ENCODE measurements at regions not wholly inside any gene's neighbourhood (a gene's known extent, or its start where the extent isn't known, plus 50 kb on each side); places are given as distances from the start of the nearest gene placed in this dataset.

DNA sequence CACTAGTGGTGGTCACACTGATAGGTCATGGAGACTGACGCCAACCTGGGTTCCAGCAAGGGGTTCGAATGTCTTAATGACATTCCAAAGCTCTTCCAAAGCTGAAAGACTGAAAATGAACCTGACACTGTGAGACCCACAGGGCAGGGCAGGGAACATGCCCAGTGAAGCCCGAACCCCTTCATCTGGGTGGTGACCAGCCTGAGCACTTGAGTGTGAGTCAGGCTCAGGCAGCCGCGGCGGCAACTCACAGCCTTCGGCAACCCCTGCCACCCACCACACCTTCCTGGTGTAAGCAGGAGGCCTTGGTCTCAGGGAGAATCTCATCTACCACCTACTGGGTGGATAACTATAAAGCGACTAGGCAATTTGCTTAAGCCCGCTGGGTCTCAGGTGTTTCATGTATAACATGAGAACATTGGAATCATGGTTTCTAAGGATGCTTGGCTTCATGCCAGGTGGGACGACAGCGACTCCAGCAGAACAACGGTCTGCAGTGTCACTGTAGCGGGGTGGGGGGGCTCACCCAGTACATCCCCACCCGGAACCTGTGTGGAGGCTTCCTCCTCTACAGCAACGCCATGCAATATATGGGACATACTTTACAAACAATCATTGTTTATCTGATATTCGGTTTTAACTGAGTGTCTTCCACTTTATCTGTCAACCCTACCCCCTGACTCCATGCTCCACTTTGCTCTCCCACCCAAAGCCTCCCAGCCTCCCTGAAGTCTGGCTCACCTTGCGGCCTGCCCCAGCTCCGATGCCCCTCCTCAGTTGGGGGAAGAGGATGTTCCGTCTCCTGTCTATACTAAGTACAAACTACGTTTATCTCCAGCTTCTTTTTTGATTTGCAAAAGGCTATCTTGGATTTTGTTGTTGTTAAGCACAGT is 125.0 kb upstream of the MEF2A start:
- in situ Hi-C loops (cut with MboI; ENCODE audit: low sequenced_read_pairs, unreplicated experiment), result no loop called here
- TF ChIP-seq, protein P1, sequence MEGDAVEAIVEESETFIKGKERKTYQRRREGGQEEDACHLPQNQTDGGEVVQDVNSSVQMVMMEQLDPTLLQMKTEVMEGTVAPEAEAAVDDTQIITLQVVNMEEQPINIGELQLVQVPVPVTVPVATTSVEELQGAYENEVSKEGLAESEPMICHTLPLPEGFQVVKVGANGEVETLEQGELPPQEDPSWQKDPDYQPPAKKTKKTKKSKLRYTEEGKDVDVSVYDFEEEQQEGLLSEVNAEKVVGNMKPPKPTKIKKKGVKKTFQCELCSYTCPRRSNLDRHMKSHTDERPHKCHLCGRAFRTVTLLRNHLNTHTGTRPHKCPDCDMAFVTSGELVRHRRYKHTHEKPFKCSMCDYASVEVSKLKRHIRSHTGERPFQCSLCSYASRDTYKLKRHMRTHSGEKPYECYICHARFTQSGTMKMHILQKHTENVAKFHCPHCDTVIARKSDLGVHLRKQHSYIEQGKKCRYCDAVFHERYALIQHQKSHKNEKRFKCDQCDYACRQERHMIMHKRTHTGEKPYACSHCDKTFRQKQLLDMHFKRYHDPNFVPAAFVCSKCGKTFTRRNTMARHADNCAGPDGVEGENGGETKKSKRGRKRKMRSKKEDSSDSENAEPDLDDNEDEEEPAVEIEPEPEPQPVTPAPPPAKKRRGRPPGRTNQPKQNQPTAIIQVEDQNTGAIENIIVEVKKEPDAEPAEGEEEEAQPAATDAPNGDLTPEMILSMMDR (IDR thresholded peaks at IDR 0.05; ENCODE audit: borderline replicate concordance, control extremely low read depth, extremely low read depth, insufficient read depth, missing control alignments), result no peak
- DNase-seq (ENCODE audit: low spot score), result peak; percentile 8

DNA sequence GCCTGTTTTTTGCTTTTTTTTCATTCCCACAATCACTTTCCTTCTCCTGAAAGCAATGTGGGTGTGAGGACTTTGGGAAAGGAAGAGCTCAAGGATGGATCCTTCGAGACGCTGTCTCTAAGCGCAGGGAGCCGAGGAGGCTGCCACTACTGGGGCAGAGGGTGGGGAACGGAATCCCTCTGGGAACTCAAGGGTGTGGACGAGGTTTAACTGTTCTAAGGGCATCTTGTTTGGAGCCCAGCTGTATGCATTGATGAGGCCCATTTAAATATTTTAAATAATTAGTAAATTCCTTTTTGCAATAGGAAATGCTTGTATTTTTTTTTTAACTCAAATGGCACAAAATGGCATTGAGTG is 124.4 kb upstream of the MEF2A start:
- TF ChIP-seq, protein P1 (IDR thresholded peaks at IDR 0.05; ENCODE audit: borderline replicate concordance, control extremely low read depth, extremely low read depth, insufficient read depth, missing control alignments), result no peak
- in situ Hi-C loops (cut with MboI; ENCODE audit: low sequenced_read_pairs, unreplicated experiment), result no loop called here
- no peak for DNase-seq (ENCODE audit: low spot score)

DNA sequence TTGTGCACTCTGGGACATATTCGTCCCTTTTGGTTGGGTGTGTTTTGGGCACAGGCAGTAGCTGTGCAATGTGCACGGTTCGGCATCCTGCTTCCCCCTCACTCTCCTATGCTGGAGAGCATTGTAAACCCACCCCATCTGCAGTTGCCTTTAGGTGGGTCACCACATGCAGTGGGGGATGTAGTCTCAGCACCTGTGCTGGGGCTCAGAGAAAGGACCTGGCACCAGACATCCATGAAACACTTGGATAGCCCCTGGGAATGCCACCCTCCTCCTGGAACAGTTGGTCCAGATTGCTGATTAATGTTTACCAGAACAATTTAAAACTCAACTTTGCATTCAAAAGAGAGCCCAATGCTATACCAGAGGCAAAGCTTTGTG is 123.9 kb upstream of the MEF2A start:
- in situ Hi-C loops (cut with MboI; ENCODE audit: low sequenced_read_pairs, unreplicated experiment), result no loop called here
- TF ChIP-seq, protein P1 (IDR thresholded peaks at IDR 0.05; ENCODE audit: borderline replicate concordance, control extremely low read depth, extremely low read depth, insufficient read depth, missing control alignments), result no peak
- DNase-seq (ENCODE audit: low spot score), result peak; percentile 9

DNA sequence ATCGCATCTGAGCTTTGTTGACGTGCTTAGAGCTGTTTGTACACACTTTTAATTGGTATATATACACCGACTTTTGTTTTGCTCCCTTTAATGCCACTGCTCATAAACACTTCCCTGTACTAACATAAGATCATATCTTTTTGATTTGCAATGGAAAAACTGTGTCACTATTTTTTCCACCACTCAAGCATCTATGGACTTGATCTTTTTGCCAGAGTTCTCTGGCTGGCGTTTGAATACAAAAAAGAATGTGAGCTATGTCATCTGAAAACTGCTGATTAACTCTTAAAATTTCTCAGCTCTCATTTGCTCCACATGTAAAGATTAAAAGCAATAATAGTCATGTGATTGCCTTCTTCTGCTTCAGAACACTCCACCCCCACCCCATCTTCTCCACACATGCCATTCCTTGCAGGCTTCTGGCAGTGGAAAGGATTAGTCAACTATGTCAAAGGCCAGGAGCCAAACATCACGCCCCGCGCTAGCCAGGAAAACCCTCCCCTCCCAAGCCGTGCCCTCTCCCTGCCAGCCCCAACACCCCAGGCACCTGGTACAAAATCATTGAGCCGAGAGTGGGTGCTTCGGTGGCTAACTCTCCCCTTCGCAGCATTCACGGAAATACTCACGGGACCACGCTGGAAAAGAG is 123.4 kb upstream of the MEF2A start:
- in situ Hi-C loops (cut with MboI; ENCODE audit: low sequenced_read_pairs, unreplicated experiment), result no loop called here
- DNase-seq (ENCODE audit: low spot score), result peak; percentile 13
- TF ChIP-seq, protein P1 (IDR thresholded peaks at IDR 0.05; ENCODE audit: borderline replicate concordance, control extremely low read depth, extremely low read depth, insufficient read depth, missing control alignments), result no peak

DNA sequence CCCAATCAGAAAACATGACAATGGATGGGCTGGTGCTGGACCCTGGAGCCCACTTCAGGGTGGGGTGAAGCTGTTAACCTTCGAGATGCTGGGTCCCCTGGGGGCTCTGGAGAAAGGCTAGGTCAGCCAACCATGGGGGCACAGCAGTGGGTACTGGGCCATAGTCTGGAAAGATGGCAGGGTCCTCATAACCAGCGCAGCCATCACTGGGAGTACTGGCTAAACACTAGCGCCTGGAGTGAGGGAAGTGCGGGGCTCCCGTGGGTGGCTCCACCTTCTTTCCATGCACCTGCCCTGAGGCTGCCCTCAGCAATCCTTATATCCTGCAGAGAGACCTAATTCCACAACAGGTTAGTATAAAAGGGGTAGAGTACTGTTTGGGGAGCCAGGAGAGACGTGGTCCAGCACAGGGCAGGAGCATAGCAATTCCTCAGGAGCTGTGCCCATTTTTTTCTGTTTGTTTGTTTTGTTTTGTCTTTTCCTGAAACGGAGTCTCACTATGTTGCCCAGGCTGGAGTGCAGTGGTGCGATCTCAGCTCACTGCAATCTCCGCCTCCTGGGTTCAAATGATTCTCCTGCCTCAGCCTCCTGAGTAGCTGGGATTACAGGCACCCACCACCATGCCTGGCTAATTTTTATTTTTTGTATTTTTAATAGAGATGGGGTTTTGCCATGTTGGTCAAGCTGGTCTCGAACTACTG is 122.6 kb upstream of the MEF2A start:
- TF ChIP-seq, protein P1 (IDR thresholded peaks at IDR 0.05; ENCODE audit: borderline replicate concordance, control extremely low read depth, extremely low read depth, insufficient read depth, missing control alignments), result no peak
- in situ Hi-C loops (cut with MboI; ENCODE audit: low sequenced_read_pairs, unreplicated experiment), result no loop called here
- DNase-seq (ENCODE audit: low spot score), result peak; percentile 8

DNA sequence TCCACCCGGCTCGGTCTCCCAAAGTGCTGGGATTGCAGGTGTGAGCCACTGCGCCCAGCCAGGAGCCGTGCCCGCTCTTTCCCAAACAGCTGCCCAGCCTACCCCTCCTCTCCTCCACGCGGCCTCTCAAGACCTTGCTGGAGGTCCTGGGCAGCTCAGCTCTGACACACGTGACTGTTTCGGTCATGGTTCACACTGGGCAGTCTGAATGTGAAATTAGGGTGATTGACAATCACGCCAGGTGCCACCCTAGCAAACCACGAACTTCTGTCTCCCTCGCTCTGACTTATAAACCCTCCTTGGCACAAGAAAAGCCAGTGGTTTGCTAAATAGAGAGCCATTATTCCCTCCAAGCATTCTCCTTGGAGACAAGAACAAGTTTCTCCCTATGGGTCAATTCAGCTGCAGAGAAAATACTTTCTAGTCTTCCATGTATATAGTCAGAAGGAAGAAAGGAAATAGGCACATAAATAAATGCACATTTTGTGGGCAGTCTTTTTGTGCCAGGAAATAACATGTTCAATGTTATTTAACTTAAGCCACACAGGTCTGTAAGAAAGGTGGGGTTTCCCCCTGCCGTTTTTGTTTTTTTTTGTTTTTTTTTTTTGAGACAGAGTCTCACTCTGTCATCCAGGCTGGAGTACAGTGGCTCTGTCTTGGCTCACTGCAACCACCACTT is 121.9 kb upstream of the MEF2A start:
- TF ChIP-seq, protein P1 (IDR thresholded peaks at IDR 0.05; ENCODE audit: borderline replicate concordance, control extremely low read depth, extremely low read depth, insufficient read depth, missing control alignments), result no peak
- in situ Hi-C loops (cut with MboI; ENCODE audit: low sequenced_read_pairs, unreplicated experiment), result no loop called here
- DNase-seq (ENCODE audit: low spot score), result peak; percentile 23
